Hematopoietic multipotent progenitor cell treated with erythropoietin and hydrocortisone succinate and interleukin-3 and kit ligand, for 6 days (in vitro differentiated cells): ENCODE measurements at regions not wholly inside any gene's neighbourhood (a gene's known extent, or its start where the extent isn't known, plus 50 kb on each side); places are given as distances from the start of the nearest gene placed in this dataset.
"Not testable (repeated sequence)": the region's sequence is repeated elsewhere in the genome, so short reads cannot be mapped to it uniquely, and the experiment has no call there.

ENCODE experiments used
- DNase-seq: peaks from one replicate; pipeline ENCODE4 v3.0.0-alpha.2; 2015

DNA sequence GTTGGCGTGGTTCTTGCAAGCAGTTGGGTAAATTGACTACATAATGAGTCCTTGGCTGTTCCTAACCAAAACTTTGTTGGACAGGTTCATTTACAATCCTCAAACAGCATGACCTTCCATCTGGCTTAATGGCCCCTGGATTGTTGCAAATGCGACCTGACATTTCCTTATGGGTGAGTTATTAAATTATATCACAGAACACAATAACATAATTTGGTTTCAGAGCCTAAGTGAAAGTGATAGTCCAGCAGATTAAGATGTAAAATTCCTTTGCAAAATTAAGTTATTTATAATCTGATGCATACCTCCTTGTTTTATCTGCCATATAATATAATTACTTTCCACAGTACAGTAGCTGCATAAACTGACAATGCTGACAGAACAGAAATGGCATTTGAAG, 224.4 kb downstream of the TUSC1 start:
- DNase-seq: no peak

DNA sequence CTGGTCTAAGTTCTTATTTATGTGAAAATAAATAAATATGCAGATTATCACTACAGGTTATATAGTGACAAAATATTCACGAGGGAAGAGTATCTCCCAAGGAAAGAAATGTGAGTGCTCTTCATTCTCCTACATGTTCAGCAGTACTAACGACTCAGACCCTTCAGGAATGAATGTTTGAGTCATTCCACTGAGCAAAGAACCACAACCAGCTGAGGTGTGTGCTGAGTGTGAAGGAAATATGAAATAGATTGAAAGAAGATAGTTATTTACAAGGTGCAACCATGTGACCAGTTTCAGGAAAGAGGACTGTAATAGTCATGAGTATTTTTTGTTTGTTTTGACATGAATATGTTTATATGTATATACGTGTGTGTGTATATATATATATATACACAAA, 228.7 kb downstream of the TUSC1 start:
- no peak for DNase-seq

DNA sequence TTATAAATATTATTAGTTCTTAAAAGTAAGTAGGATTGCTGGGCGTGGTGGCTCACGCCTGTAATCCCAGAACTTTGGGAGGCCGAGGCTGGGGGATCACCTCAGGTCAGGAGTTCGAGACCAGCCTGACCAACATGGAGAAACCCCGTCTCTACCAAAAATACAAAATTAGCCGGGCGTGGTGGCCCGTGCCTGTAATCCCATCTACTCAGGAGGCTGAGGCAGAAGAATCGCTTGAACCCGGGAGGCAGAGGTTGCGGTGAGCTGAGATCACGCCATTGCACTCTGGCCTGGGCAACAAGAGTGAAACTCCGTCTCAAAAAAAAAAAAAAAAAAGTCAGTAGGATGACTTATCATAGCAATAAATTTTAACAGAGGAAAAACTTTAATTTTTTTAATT, 232.5 kb downstream of the TUSC1 start:
- not testable (repeated sequence) for DNase-seq

DNA sequence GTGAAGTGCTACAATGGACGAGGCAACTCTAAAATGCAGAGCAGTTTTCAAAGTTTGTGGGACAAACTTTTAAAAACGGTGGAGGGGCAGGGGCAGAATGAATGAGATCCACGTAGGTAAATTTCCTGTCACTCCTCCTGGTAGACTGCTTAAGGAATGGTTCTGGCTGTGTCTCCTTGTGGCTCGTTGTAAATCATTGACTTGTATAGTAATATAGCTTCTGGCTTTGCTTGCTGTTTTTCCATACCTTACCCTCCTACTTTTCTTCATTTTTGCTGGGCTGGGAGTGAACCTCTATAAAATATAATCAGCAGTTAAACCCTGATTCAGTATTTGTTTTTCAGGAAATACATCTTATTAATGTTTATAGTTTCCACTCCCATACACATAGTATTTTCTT, 235.7 kb downstream of the TUSC1 start:
- no peak for DNase-seq

DNA sequence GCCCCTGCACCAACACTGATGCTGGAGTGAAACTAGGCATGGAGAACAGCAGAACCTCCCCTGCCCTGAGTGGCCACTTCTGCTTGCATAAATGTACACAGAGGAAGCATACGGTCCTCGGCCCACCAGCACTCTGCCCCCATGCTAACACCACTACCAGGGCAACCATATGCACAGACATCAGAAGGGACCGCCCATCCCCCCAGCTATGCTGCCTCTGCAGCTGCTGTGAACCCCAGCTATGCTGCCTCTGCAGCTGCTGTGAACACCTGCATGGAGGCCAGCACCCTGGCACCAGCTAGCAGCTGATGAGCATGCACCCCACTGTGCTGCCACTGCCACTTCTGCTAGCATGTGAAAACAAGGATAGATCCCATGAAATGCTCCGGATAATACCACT, 250.3 kb downstream of the TUSC1 start:
- no peak for DNase-seq

DNA sequence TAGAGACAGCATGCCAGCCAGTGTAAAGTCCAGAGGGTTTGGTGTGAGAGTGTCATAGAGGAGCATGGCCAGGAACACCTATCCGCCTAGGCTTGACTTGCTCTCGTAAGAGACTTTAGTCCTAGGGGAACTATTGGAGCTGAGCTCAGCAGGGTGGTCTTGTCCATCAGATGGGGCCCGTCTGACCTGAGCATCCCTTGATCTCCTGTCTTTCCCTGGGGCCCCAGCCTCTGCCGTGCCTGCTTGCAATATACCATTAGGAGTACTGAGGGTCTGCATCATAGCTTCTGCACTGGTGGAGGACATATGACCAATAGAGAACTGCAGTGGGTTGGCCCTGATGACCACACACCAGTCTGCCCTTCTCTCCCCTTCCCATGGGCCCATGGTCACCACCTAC, 251.0 kb downstream of the TUSC1 start:
- no peak for DNase-seq

DNA sequence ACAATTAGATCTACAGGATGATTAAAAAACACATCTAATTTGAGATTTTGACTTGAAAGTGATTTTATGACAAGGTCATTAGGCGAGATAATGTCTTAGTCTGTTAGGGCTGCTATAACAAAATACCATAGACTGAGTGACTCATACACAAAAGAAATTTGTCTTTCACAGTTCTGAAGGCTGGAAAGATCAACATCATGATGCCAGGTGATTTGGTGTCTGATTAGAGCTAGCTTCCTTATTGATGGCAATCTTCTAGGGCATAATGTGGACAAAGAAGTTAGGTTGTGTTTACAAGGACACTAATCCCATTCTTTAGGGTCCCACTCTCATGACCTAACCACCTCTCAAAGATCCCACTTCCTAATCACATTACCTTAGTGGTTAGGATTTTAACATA, 256.7 kb downstream of the TUSC1 start:
- DNase-seq: no peak

DNA sequence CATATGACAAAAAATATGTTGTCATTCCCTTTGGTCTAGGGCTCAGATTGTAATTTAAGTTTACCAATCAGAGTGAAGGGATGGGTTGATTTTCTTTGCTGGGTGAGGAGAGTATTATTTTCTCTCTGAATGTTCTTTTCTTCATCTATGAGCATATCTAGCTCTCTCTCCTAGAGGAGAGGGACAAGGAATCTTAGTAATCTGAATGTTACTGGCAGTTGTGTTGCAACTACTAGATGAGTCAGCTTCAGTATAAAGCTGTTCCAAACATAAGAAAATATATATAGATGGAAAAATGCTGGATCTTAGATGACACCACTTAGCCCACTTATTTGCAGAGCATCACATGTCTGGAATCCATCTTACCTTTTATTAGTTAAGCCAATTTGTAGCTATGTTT, 259.3 kb downstream of the TUSC1 start:
- DNase-seq: no peak

DNA sequence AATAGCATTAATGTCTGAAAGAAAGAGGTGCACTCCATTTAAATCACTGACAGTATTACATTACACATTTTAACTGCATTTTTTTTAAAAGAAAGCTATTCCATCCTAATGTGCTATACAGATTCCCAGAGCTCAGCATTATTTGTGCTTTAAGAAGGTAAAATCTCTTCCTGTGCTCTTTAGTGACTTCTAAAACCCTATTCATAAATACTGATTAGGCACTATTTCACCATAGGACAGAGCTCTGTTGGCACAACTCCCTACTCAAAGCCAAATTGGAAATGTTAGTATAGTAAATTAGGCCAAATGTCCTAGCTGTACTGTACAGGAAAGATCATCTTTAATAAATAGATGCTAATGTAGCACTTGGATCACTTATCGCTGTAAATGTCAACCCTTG, 262.5 kb downstream of the TUSC1 start:
- no peak for DNase-seq

DNA sequence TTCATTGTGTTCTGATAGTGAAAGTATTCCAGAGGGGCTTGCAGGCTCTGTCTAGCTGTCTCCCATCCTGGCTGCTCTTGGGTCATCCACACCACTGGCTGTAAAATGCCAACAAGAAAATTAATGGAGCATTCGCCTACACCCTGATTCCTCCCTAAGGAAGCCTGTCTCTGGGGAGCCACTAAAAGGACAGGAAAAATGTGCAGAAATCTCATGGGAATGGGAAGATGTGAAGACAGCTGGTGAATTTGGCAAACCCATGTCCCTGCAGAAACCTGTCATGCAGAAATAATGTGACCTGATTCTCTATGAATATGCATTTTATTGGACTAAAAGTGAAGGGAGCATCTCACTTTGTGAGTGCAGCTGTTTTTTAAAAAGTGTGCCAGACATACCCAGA, 265.6 kb downstream of the TUSC1 start:
- DNase-seq: no peak

DNA sequence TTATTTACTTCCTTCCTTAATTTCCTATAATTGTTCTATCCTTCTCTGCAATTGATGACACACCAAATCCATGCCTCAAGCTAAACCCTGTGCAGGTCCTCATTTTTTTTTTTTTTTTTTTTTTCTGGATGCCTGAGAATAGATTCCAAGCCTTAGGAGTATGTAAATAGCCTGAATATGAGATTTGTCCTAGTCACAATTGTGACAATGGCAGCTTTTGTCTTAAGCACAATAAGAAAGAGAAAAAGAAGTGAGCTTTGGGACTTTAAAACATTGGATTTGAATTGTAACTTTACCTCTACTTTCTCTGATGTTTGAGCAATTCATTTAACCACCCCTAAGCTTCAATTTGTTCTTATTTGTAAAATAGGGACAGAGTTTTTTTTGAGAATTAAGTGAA, 280.5 kb downstream of the TUSC1 start:
- DNase-seq: no peak

DNA sequence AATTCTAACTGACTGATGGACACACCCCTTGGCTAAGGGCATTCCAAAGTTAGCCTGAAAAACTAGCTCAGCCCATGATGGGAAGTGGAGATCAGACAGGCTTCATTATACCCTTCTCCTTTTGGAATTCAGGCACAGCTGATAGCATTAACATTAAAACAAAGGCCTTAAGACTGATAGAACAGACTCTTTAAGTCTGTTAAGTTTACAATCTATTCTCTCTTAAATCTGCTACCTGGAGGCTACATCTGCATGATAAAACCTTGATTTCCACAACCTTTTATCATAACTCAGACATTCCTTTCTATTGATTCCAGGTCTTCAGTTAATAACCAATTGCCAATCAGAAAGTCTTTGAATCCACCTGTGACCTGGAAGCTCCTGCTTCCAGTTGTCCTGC, 281.4 kb downstream of the TUSC1 start:
- DNase-seq: no peak

DNA sequence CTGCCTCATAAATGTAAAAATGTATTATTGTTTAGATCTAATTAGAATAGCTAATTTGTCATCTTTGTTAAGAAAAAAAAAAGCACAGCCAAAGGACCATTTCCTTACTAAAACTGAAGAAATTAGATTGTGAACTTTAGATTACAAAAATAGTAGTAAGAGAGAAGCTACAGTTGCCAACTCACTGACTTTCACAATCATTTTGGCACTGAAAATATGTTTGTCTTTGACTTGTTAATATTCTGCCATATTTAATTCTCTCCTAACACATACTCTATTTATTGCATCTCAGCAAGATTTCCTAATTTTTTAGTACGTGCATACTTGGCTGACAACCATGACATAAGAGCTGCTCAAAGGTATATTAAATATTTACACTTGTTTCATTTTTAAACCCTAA, 297.1 kb downstream of the TUSC1 start:
- DNase-seq: no peak

DNA sequence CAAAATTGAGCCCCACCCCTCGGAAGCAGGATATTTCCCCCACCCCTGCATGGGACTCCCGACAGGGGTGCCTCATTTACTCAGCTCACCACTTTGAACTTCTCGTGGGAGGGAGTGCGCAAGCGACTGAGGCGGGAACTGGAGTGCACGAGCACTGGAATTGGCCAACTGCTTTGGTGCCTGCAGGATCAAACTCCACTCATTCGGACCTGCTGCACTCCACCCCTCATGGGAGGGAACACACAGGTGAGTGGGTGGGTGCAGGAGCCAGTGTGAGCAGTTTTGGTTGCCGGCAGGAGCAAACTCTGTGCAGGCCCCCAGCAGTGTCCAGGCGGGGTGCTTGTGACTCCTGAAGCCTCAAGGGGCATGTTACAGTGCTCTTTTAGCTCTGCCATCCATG, 301.2 kb downstream of the TUSC1 start:
- no peak for DNase-seq

DNA sequence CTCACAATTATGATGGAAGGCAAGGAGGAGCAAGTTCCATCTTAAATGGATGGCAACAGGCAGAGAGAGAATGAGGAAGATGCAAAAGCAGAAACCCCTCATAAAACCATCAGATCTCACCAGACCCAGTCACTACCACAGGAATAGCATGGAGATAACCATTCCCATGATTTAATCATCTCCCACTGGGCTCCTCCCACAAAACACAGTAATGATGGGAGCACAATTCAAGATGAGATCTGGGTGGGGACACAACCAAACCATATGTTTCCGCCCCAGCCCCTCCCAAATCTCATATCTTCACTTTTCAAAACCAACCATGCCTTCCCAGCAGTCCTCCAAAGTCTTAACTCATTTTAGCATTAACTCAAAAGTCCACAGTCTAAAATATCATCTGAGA, 304.0 kb downstream of the TUSC1 start:
- no peak for DNase-seq

DNA sequence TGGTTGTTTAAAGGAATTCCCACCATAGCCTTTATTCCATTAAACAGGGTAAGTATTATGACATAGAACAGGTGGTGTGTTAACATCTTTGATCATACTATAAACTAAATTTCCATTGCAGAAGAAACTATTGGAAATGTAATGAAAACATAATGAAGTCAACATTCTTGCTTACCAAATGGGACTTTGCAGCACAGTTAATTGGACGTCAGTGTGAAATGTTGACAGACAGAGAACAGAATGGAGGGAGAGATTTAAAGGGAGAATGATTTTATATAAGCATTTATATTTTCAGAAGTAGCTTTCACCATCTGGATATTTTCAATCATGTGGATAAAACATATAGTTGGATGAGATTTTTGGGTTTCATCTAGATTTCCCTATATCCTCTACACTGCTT, 311.3 kb downstream of the TUSC1 start:
- DNase-seq: no peak

DNA sequence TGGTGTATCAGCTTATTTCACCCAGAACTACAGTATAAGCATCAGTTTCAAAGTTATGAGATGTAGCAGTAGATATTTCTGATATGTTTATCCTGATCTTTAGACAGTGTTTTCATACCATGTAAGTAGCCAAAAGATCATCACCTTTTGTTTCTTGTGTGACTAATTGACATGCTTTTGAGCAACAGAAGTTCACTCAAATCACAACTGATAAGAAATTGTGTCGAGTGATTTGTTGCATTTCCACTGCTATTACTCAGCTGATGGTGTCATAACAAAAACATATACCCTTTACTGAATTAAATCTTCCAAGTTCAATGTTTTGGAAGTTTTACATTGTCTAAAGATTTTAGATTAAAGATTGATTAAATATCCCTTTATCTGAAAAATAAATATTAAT, 324.5 kb downstream of the TUSC1 start:
- no peak for DNase-seq

DNA sequence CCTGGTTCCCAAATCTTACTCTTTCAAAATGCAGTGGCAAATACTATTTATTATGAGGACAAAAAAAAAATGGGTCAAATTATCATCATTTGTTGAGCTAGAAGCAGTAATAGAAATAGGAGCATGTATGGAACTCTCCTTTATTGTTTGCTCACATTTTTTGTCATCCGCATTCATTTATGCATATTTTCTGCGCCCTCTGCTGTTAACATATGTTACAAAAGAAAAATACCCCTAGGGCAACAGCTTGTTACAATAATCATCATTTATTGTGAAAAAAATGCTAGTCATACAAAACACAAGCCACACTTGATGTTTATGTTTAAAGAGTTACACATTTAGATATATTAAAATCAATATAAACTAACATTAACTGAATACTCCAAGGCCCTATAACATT, 328.2 kb downstream of the TUSC1 start:
- peak; percentile 1 for DNase-seq

DNA sequence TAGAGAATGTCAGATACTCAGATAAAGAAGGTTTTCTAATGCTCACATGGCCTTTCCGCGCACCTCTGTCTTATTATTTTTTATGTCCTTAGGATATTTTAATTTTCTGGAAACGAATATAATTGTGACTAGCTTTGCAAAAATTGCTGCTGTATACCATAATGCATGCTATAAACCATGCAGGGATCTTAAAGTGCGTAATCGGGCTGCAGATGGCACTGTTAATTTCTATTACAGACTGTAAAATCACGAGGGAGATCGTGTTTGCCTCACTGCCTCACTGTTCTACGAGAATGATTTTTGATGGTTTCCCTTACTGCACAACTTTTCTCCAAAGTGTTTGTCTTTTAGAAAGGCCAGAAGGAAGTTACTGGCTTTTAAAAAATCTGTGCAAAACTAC, 356.1 kb downstream of the TUSC1 start:
- no peak for DNase-seq

DNA sequence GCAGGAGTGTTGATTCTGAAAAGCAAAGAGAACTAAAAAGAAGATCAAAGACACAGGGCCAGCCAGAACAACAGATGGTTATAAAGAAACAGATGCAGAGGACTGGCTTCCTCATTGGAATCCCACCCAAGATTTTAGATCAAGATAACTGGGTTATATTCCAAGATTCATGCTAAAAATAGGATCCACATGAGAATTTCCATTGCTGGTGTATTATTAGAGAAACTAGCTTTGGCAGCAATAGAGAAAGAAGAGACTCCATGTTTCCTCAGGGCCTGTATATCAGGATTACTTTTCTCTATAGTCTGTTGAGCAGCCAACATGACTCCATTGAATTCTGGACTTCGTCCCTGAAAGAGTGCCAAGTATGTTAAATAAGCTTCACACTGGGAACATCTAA, 367.3 kb downstream of the TUSC1 start:
- DNase-seq: no peak

DNA sequence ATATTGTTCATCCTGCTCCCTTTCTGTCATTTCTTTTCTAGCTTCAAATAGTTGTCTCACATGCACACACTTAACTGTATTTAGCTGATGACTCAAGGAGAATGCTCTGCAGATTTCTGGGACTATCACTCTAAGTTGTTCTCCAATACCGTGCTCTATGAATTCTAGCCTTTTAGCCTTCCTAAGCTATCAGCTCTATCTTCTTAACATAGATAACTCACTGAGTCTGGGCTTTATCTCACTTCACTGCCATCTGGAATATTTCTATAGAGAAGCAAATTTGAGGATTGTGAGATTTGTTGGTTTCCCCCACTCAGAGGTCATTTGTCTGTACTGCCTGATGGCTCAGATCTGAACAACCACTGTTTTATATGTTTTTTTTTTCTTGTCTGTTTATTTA, 369.7 kb downstream of the TUSC1 start:
- no peak for DNase-seq

DNA sequence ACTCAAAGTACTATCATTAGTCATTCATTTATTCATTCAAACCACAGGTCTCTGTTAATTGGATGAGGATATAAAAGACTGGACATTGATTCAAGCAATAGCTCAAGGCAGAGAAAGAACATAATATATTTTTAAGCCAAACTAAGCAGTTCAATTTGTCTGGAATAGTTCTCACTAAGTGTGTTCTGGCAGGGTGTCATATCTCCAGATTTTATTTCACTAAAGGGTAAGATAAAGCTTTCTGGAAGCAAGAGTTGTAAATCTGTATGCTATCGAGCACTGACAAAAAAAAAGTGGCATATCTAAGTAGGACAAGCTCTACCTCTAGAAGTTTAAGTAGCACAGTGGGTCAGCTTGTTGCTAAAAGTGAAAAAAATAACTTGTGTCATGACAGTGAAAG, 375.6 kb downstream of the TUSC1 start:
- DNase-seq: no peak

DNA sequence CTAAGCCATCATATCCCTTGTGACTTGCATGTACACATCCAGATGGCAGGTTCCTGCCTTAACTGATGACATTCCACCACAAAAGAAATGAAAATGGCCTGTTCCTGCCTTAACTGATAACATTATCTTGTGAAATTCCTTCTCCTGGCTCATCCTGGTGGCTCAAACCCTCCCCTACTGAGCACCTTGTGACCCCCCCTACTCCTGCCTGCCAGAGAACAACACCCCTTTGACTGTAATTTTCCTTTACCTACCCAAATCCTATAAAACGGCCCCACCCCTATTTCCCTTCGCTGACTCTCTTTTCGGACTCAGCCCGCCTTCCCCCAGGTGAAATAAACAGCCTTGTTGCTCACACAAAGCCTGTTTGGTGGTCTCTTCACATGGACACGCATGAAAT, 390.0 kb downstream of the TUSC1 start:
- DNase-seq: not testable (repeated sequence)

DNA sequence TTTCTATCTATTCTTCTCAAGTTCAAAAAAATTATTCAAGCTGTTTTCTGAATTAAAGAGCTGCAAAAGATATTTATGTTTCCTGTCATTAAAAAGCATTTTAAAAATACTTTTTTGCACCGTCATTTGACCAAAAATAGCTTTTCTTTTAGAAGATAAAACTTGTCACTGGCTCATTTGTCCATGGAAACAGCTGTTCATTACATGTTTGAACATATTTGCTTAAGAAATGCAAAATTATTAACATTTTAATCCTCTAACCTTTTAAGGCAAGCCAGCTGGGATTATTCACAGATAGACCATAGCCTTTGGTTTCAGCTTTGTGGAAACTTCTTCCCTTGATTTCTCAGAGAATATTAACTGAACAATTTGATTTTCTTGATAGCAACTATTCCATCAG, 393.9 kb downstream of the TUSC1 start:
- no peak for DNase-seq

DNA sequence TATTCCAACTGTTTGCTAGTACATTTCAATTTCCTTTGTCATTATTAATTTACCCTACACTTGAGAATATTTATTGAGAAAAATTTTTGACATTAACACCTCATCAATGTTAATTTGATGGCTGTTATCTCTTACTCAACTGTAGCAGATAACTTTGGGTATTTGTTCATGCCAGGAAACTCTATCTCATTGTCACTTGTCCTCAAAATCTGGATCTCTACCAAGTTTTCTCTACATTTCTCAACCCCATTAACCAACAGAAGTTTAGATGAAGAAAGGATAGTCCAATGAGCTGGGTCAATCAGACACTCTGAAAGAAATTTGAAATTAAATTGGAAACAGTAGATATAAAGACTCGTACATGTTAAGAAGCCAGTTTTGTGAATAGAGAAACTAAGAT, 395.3 kb downstream of the TUSC1 start:
- no peak for DNase-seq

DNA sequence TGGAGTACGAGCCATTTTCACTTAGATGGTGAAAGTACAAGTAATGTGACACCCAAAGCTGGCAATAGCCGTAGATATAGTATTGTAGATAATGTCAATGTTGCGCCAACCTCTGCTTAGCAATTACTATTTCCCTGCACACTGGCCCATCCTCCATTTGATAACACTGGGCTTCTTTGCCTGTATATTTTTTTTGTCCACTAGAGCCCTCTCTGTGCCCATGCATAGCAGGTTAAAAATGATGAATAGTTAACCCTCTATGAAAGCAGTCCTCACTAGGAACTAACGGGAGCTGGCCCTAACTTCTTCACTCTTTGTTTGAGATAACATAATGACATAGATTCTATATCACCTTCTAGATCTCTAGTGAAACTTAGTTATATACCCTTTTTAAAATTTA, 416.8 kb downstream of the TUSC1 start:
- no peak for DNase-seq

DNA sequence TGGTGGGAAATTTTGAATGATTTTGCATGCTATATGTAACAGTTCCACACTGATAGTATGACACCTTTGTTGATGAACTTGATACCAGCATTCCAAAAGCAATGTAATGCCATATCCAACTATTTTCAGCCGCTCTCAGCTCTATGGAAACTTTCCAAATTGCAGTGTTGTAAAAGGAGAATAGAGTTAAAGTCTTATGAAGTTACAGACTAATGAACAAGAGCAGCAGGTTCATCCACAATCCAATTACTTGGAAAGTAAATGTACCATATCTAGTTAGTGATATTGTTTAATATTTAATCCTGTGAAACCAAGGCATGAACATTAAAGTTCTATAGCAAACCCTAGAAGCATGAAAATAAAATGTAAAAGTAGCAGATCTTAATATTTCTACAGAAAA, 418.2 kb downstream of the TUSC1 start:
- no peak for DNase-seq
